Cerebellar cortex (tissue), 1 donor: ENCODE measurements at regions not wholly inside any gene's neighbourhood (a gene's known extent, or its start where the extent isn't known, plus 50 kb on each side); places are given as distances from the start of the nearest gene placed in this dataset.

Experiments
- DNase-seq: peaks from one replicate; pipeline ENCODE4 v3.0.0-alpha.2; 2015; ENCODE audit warnings: low spot score

- DNase-seq, result no peak
Measured at GRCh38 chr4:104795264-104795939, 300.7 kb upstream of the CXXC4 start.

- no peak for DNase-seq
Measured at GRCh38 chr4:104811727-104812126, 317.0 kb upstream of the CXXC4 start.

GRCh38 chr4:104815665-104816064 lies 321.0 kb upstream of the CXXC4 start:
- no peak for DNase-seq

GRCh38 chr4:104818579-104818978 lies 323.9 kb upstream of the CXXC4 start:
- DNase-seq, result no peak

- no peak for DNase-seq
Measured at GRCh38 chr4:104826171-104826570, 320.5 kb upstream of the TET2 start.

- no peak for DNase-seq
Measured at GRCh38 chr4:104829761-104830160, 316.9 kb upstream of the TET2 start.

- no peak for DNase-seq
Measured at GRCh38 chr4:104848597-104849225, 298.0 kb upstream of the TET2 start.

- DNase-seq, result no peak
Measured at GRCh38 chr4:104859601-104860237, 287.0 kb upstream of the TET2 start.

GRCh38 chr4:104860238-104861123 lies 286.2 kb upstream of the TET2 start:
- DNase-seq, result peak; percentile 76

GRCh38 chr4:104866809-104867208 lies 279.9 kb upstream of the TET2 start:
- no peak for DNase-seq

GRCh38 chr4:104868533-104868932 lies 278.1 kb upstream of the TET2 start:
- DNase-seq, result no peak

GRCh38 chr4:104868958-104869357 lies 277.7 kb upstream of the TET2 start:
- DNase-seq, result no peak

- no peak for DNase-seq
Measured at GRCh38 chr4:104869831-104870230, 276.8 kb upstream of the TET2 start.

GRCh38 chr4:104870495-104871233 lies 276.0 kb upstream of the TET2 start:
- no peak for DNase-seq

GRCh38 chr4:104878936-104879335 lies 267.7 kb upstream of the TET2 start:
- DNase-seq, result no peak

GRCh38 chr4:104879367-104879766 lies 267.3 kb upstream of the TET2 start:
- no peak for DNase-seq

GRCh38 chr4:104879854-104880253 lies 266.8 kb upstream of the TET2 start:
- no peak for DNase-seq

- DNase-seq, result peak; percentile 54
Measured at GRCh38 chr4:104881136-104881886, 265.4 kb upstream of the TET2 start.

GRCh38 chr4:104890598-104891275 lies 255.9 kb upstream of the TET2 start:
- no peak for DNase-seq
